IPS DF 6.9 (cell line): ENCODE measurements at regions not wholly inside any gene's neighbourhood (a gene's known extent, or its start where the extent isn't known, plus 50 kb on each side); places are given as distances from the start of the nearest gene placed in this dataset.
"Not testable (repeated sequence)": the region's sequence is repeated elsewhere in the genome, so short reads cannot be mapped to it uniquely, and the experiment has no call there.

Experiments used
- DNase-seq: peaks from one replicate; pipeline ENCODE4 v3.0.0-alpha.2; 2013; ENCODE audit warnings: low read depth, low spot score
- H3K27ac ChIP-seq: one replicate; pipeline ENCODE4 v1.5.1; 2013; ENCODE audit warnings: low read length, control low read depth
- H3K27me3 ChIP-seq: 2 replicates; pipeline ENCODE4 v1.6.1; 2013; ENCODE audit warnings: mild to moderate bottlenecking, low read length; ENCODE audit not compliant: control insufficient read depth, insufficient read depth
- H3K36me3 ChIP-seq: 2 replicates; pipeline ENCODE4 v1.6.1; 2013; ENCODE audit warnings: low read length; ENCODE audit not compliant: control insufficient read depth, insufficient read depth
- H3K4me1 ChIP-seq: 2 replicates; pipeline ENCODE4 v1.6.1; 2013; ENCODE audit warnings: low read length; ENCODE audit not compliant: control insufficient read depth, insufficient read depth
- H3K4me3 ChIP-seq: 2 replicates; pipeline ENCODE4 v1.5.1; 2013; ENCODE audit warnings: mild to moderate bottlenecking, low read length
- H3K9me3 ChIP-seq: 2 replicates; pipeline ENCODE4 v1.6.1; 2013; ENCODE audit warnings: low read length, inconsistent platforms; ENCODE audit not compliant: control insufficient read depth, insufficient read depth
- WGBS: extraction: QIAGEN DNeasy Blood & Tissue Kit; methylation state at CpG from one replicate; pipeline ENCODE4 v1.1.7; 2013; ENCODE audit warnings: mixed read lengths, missing lambda C conversion rate; ENCODE audit not compliant: insufficient read length, insufficient coverage; 5-methylcytosine and 5-hydroxymethylcytosine counted together

- no peak overlapping the region for H3K27ac ChIP-seq
- no CpG with 5 or more reads among the region's 6 CpGs for WGBS
- H3K36me3 ChIP-seq: no peaks in the 10 kb centered on the region
- no peaks in the 10 kb centered on the region for H3K9me3 ChIP-seq
- no peak overlapping the region for H3K4me3 ChIP-seq
- peaks cover 1% of the 10 kb centered on the region; the same call in 1 of the 2 replicates for H3K4me1 ChIP-seq
- no peaks in the 10 kb centered on the region for H3K27me3 ChIP-seq
- no peak for DNase-seq
Observed at GRCh38 chr9:108750661-108751215, 105.0 kb downstream of the ACTL7B start.

- Histone ChIP-seq H3K27ac (no peak overlapping the region), H3K4me3 (no peak overlapping the region), H3K36me3 (no peaks in the 10 kb centered on the region), H3K9me3 (no peaks in the 10 kb centered on the region), H3K27me3 (no peaks in the 10 kb centered on the region), H3K4me1 (0 out of 2 replicates have a peak, but pooled peaks cover 2% of the 10 kb centered on the region)
- no peak for DNase-seq
Observed at GRCh38 chr9:108748776-108749175, 107.0 kb downstream of the ACTL7B start.

- no peak for DNase-seq
- H3K4me1 ChIP-seq: 0 out of 2 replicates have a peak, but pooled peaks cover 2% of the 10 kb centered on the region
- no CpG with 5 or more reads among the region's 2 CpGs for WGBS
Observed at GRCh38 chr9:108746864-108747263, 108.9 kb downstream of the ACTL7B start.

DNA sequence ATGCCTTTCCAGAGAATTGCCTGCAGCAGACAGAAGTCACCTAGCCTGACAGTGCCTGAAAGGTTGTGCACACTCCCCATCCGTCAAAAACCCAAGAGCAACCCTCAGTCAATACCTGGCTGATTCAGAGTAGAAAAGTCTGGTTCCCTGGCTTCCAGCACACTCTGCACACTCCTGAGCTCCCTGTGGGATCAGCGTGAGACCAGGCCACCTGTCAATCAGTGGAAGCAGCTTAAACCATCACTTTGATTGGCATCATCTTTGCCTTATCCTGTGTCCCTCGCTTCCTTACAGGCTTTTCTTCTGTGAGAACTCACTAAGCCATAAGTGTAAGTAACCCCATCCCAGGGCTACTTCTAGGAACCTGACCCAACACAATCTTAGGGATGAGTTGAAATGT lies 109.8 kb downstream of the ACTL7B start:
- Histone ChIP-seq H3K36me3 (no peaks in the 10 kb centered on the region), H3K27me3 (no peaks in the 10 kb centered on the region), H3K4me1 (0 out of 2 replicates have a peak, but pooled peaks cover 2% of the 10 kb centered on the region), H3K4me3 (no peak overlapping the region), H3K9me3 (no peaks in the 10 kb centered on the region), H3K27ac (no peak overlapping the region)
- DNase-seq: no peak
- WGBS: no CpG with 5 or more reads among the region's 3 CpGs

More at GRCh38 chr9:108746864-108747263, 108.9 kb downstream of the ACTL7B start:
- H3K4me3 ChIP-seq: no peak overlapping the region
- H3K36me3 ChIP-seq: no peaks in the 10 kb centered on the region
- H3K27ac ChIP-seq: no peak overlapping the region
- no peaks in the 10 kb centered on the region for H3K27me3 ChIP-seq
- no peaks in the 10 kb centered on the region for H3K9me3 ChIP-seq

- WGBS: no CpG with 5 or more reads among the region's 2 CpGs
- no peaks in the 10 kb centered on the region for H3K9me3 ChIP-seq
- H3K4me3 ChIP-seq: no peak overlapping the region
- 0 out of 2 replicates have a peak, but pooled peaks cover 2% of the 10 kb centered on the region for H3K4me1 ChIP-seq
- no peak for DNase-seq
- H3K27me3 ChIP-seq: no peaks in the 10 kb centered on the region
- H3K27ac ChIP-seq: no peak overlapping the region
- no peaks in the 10 kb centered on the region for H3K36me3 ChIP-seq
Observed at GRCh38 chr9:108744641-108745040, 111.1 kb downstream of the ACTL7B start.

- WGBS: no CpG with 5 or more reads among the region's 6 CpGs
- DNase-seq: no peak
Observed at GRCh38 chr9:108743901-108744371, 111.8 kb downstream of the ACTL7B start.

GRCh38 chr9:108743416-108743815 lies 112.4 kb downstream of the ACTL7B start:
- Histone ChIP-seq H3K27ac (no peak overlapping the region), H3K9me3 (no peaks in the 10 kb centered on the region), H3K36me3 (no peaks in the 10 kb centered on the region), H3K27me3 (no peaks in the 10 kb centered on the region), H3K4me3 (no peak overlapping the region), H3K4me1 (0 out of 2 replicates have a peak, but pooled peaks cover 2% of the 10 kb centered on the region)
- no CpG with 5 or more reads among the region's 2 CpGs for WGBS
- no peak for DNase-seq

More at GRCh38 chr9:108743901-108744371, 111.8 kb downstream of the ACTL7B start:
- Histone ChIP-seq H3K4me3 (no peak overlapping the region), H3K4me1 (0 out of 2 replicates have a peak, but pooled peaks cover 2% of the 10 kb centered on the region), H3K27me3 (no peaks in the 10 kb centered on the region), H3K9me3 (no peaks in the 10 kb centered on the region), H3K27ac (no peak overlapping the region), H3K36me3 (no peaks in the 10 kb centered on the region)

DNA sequence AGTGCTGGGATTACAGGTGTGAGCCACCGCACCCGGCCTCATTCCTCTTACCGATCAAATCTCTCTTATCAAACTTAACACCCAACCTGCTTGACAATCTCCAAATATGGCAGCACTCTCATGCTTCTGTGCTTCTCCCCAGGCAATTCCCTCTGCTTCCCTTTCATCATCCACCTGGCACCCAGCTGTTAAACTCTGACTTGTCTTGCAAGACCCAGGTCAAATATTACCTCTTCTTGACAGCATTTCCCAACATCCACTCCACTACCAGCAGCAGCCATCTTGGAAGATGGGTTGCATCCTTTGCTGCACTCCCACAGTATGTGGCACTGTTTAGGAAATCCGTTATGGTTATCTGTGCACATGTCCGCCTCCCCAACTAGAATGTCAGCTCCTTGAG lies 113.6 kb downstream of the ACTL7B start:
- 0 out of 2 replicates have a peak, but pooled peaks cover 2% of the 10 kb centered on the region for H3K4me1 ChIP-seq
- DNase-seq: no peak
- no peaks in the 10 kb centered on the region for H3K9me3 ChIP-seq
- no peak overlapping the region for H3K4me3 ChIP-seq
- H3K27me3 ChIP-seq: no peaks in the 10 kb centered on the region
- WGBS: no CpG with 5 or more reads among the region's 5 CpGs
- no peak overlapping the region for H3K27ac ChIP-seq
- no peaks in the 10 kb centered on the region for H3K36me3 ChIP-seq

GRCh38 chr9:108731292-108731691 lies 124.5 kb downstream of the ACTL7B start:
- no CpG with 5 or more reads among the region's 1 CpG for WGBS
- H3K27ac ChIP-seq, H3K9me3 ChIP-seq, DNase-seq, H3K36me3 ChIP-seq, H3K4me1 ChIP-seq, H3K27me3 ChIP-seq, H3K4me3 ChIP-seq: not testable (repeated sequence)

- H3K9me3 ChIP-seq: no peaks in the 10 kb centered on the region
- no peak overlapping the region for H3K4me3 ChIP-seq
- no peaks in the 10 kb centered on the region for H3K4me1 ChIP-seq
- no peak overlapping the region for H3K27ac ChIP-seq
- no peaks in the 10 kb centered on the region for H3K27me3 ChIP-seq
- no CpG with 5 or more reads among the region's 2 CpGs for WGBS
- H3K36me3 ChIP-seq: no peaks in the 10 kb centered on the region
- no peak for DNase-seq
Observed at GRCh38 chr9:108727580-108728111, 128.1 kb downstream of the ACTL7B start.

DNA sequence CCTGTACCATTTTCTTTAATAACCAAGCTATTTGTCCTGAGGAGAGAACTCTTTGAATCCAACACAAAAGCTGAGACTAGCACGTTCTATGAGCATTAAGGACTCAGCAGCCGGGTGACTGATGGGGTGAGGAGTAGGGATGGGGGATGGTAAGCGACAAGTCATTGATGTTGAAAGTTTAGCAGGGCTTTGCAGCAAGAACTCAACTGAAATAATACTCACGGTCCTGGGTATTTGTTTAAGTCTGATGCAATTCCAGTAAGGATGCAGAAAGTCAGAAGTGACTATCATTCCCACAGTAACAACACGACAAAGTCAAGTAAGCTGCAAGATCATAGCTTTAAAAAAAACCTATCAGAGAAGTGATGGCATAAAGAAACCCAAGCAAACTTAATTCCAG lies 131.1 kb downstream of the ACTL7B start:
- WGBS: no CpG with 5 or more reads among the region's 5 CpGs
- H3K36me3 ChIP-seq: no peaks in the 10 kb centered on the region
- H3K27me3 ChIP-seq: no peaks in the 10 kb centered on the region
- no peaks in the 10 kb centered on the region for H3K9me3 ChIP-seq
- H3K27ac ChIP-seq: no peak overlapping the region
- H3K4me1 ChIP-seq: no peaks in the 10 kb centered on the region
- no peak overlapping the region for H3K4me3 ChIP-seq
- DNase-seq: no peak
